Neural crest cell (in vitro differentiated cells): ENCODE measurements at regions not wholly inside any gene's neighbourhood (a gene's known extent, or its start where the extent isn't known, plus 50 kb on each side); places are given as distances from the start of the nearest gene placed in this dataset.

Source experiments
- DNase-seq: peaks from one replicate; pipeline ENCODE4 v3.0.0; 2021; ENCODE audit warnings: low read depth, mixed read lengths, low spot score
- H3K27ac Mint-ChIP-seq: one replicate; pipeline ENCODE4 v1.8.0; 2021; ENCODE audit warnings: mild to moderate bottlenecking, mixed read lengths; ENCODE audit not compliant: unreplicated experiment
- H3K27me3 Mint-ChIP-seq: 2 replicates; pipeline ENCODE4 v1.8.0; 2021; ENCODE audit warnings: low read depth, mild to moderate bottlenecking, mixed read lengths
- H3K36me3 Mint-ChIP-seq: 2 replicates; pipeline ENCODE4 v1.8.0; 2021; ENCODE audit warnings: low read depth, mild to moderate bottlenecking, mixed read lengths
- H3K4me1 Mint-ChIP-seq: 2 replicates; pipeline ENCODE4 v1.8.0; 2021; ENCODE audit warnings: mixed read lengths
- H3K4me3 Mint-ChIP-seq: one replicate; pipeline ENCODE4 v1.8.0; 2021; ENCODE audit warnings: mild to moderate bottlenecking, mixed read lengths
- H3K9me3 Mint-ChIP-seq: 2 replicates; pipeline ENCODE4 v1.8.0; 2021; ENCODE audit warnings: mixed read lengths
- TF ChIP-seq, protein P1 (sequence below): fragments of 200-600 bp; sonication (generic); conservative IDR thresholded peaks from 2 replicates; pipeline ENCODE4 v1.5.0; 2021; ENCODE audit warnings: antibody characterized with exemption, mild to moderate bottlenecking

- peak; percentile 39 for DNase-seq
- H3K27ac Mint-ChIP-seq, result no peak overlapping the region
- H3K27me3 Mint-ChIP-seq, result no peaks in the 10 kb centered on the region
- H3K4me3 Mint-ChIP-seq, result no peak overlapping the region
- H3K9me3 Mint-ChIP-seq, result no peaks in the 10 kb centered on the region
- H3K4me1 Mint-ChIP-seq, result no peaks in the 10 kb centered on the region
- no peaks in the 10 kb centered on the region for H3K36me3 Mint-ChIP-seq
- TF ChIP-seq, protein P1, sequence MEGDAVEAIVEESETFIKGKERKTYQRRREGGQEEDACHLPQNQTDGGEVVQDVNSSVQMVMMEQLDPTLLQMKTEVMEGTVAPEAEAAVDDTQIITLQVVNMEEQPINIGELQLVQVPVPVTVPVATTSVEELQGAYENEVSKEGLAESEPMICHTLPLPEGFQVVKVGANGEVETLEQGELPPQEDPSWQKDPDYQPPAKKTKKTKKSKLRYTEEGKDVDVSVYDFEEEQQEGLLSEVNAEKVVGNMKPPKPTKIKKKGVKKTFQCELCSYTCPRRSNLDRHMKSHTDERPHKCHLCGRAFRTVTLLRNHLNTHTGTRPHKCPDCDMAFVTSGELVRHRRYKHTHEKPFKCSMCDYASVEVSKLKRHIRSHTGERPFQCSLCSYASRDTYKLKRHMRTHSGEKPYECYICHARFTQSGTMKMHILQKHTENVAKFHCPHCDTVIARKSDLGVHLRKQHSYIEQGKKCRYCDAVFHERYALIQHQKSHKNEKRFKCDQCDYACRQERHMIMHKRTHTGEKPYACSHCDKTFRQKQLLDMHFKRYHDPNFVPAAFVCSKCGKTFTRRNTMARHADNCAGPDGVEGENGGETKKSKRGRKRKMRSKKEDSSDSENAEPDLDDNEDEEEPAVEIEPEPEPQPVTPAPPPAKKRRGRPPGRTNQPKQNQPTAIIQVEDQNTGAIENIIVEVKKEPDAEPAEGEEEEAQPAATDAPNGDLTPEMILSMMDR, result peak; percentile 79
These were observed 86.6 kb downstream of the ZNF330 start for GRCh38 chr4:141307241-141307689.

DNA sequence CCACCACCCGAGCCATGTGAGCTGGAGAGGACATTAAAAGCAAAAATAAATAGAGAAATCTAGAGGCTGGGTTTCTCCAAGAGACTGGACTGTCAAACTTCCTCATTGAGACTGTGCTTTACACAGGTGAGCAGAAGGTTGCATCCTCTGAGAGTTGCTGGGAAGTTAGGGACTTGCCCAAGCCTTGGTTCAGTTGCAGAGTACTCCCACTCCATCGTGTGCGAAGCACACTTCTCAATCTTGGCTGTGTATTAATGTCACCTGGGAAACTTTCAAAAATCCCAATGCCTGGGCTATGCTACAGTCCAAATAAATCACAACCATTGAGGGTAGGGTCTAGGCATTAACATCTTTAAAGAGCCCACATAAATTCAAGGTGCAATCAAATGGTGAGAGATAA is 89.2 kb downstream of the ZNF330 start:
- no peak overlapping the region for H3K4me3 Mint-ChIP-seq
- TF ChIP-seq, protein P1, result no peak
- no peaks in the 10 kb centered on the region for H3K9me3 Mint-ChIP-seq
- H3K36me3 Mint-ChIP-seq, result no peaks in the 10 kb centered on the region
- no peak for DNase-seq
- no peaks in the 10 kb centered on the region for H3K27me3 Mint-ChIP-seq
- H3K4me1 Mint-ChIP-seq, result no peaks in the 10 kb centered on the region
- H3K27ac Mint-ChIP-seq, result no peak overlapping the region

GRCh38 chr4:141311246-141312204 is 90.8 kb downstream of the ZNF330 start:
- no peaks in the 10 kb centered on the region for H3K27me3 Mint-ChIP-seq
- no peak for DNase-seq

DNA sequence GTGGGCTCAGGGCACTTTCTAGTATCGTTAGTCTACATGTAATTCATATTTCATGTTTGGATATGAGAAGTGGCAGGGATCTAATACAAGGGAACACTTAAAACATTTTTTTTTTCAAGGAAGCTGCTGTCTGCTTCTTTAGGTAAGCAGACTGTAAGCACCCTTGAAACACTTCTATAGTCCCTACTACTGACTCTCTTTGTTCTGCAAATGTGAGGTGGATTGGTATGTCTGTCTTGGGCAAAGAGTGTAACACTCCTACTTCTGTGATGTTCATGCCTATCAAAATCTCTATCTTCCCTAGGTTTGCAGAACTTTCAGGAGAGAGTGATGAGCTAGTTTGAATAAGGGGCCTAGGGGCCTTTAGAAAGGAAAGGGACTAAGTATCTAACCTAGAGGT is 93.9 kb downstream of the ZNF330 start:
- Mint-ChIP-seq H3K9me3 (no peaks in the 10 kb centered on the region), H3K36me3 (no peaks in the 10 kb centered on the region), H3K27me3 (no peaks in the 10 kb centered on the region), H3K4me1 (no peaks in the 10 kb centered on the region), H3K4me3 (no peak overlapping the region), H3K27ac (no peak overlapping the region)
- TF ChIP-seq, protein P1, result no peak
- DNase-seq, result no peak

More at GRCh38 chr4:141311246-141312204, 90.8 kb downstream of the ZNF330 start:
- Mint-ChIP-seq H3K9me3 (no peaks in the 10 kb centered on the region), H3K36me3 (no peaks in the 10 kb centered on the region), H3K27ac (peak overlapping the region; percentile 14), H3K4me3 (no peak overlapping the region), H3K4me1 (no peaks in the 10 kb centered on the region)
- TF ChIP-seq, protein P1, result no peak

GRCh38 chr4:141328560-141329173 is 108.0 kb downstream of the ZNF330 start:
- DNase-seq, result no peak
- TF ChIP-seq, protein P1, result no peak
- no peaks in the 10 kb centered on the region for H3K9me3 Mint-ChIP-seq
- H3K27ac Mint-ChIP-seq, result no peak overlapping the region
- no peaks in the 10 kb centered on the region for H3K27me3 Mint-ChIP-seq
- no peak overlapping the region for H3K4me3 Mint-ChIP-seq
- no peaks in the 10 kb centered on the region for H3K36me3 Mint-ChIP-seq
- peaks cover 7% of the 10 kb centered on the region for H3K4me1 Mint-ChIP-seq
